CD4-positive, alpha-beta memory T cell (primary cell): ENCODE measurements at regions not wholly inside any gene's neighbourhood (a gene's known extent, or its start where the extent isn't known, plus 50 kb on each side); places are given as distances from the start of the nearest gene placed in this dataset.

ENCODE experiments used
- CTCF ChIA-PET: fragments of 350-600 bp; sonication (Branson Sonifier 250); formaldehyde crosslinking; loops from one replicate; lab custom pipeline; 2021; ENCODE audit warnings: inconsistent platforms; ENCODE audit not compliant: partially characterized antibody; lab: Charles Lee
- POLR2A ChIA-PET: fragments of 350-600 bp; sonication (Branson Sonifier 250); formaldehyde crosslinking; loops from one replicate; lab custom pipeline; 2021; ENCODE audit not compliant: partially characterized antibody; lab: Charles Lee
- DNase-seq, 5 donors: peaks; one replicate each; pipeline versions ENCODE4 v3.0.0 to v3.0.0-alpha.2; 2020 to 2022; ENCODE audit warnings: mixed read lengths in 1 of 5
- H3K27ac ChIP-seq: one replicate; pipeline ENCODE4 v1.7.0; 2013; ENCODE audit warnings: low read depth, low read length
- H3K27me3 ChIP-seq: 2 replicates; pipeline ENCODE4 v1.7.0; 2013; ENCODE audit warnings: mild to moderate bottlenecking, low read length, moderate library complexity; ENCODE audit not compliant: insufficient read depth
- H3K36me3 ChIP-seq: 2 replicates; pipeline ENCODE4 v1.7.0; 2013; ENCODE audit warnings: mild to moderate bottlenecking, low read length, moderate library complexity; ENCODE audit not compliant: insufficient read depth
- H3K4me1 ChIP-seq: 2 replicates; pipeline ENCODE4 v1.7.0; 2013; ENCODE audit warnings: mild to moderate bottlenecking, low read length, moderate library complexity; ENCODE audit not compliant: insufficient read depth
- H3K4me3 ChIP-seq, 2 donors: one replicate each; pipeline ENCODE4 v1.7.0; 2013; ENCODE audit warnings: low read length in 2 of 2, mild to moderate bottlenecking in 1 of 2
- H3K9me3 ChIP-seq, 2 donors: one replicate each; pipeline ENCODE4 v1.7.0; 2013; ENCODE audit warnings: low read length in 2 of 2, control low read depth in 1 of 2; ENCODE audit not compliant: control insufficient read depth in 1 of 2
- H3K27ac Mint-ChIP-seq, 7 donors: one replicate each; pipeline ENCODE4 v1.8.0; 2020 to 2021; ENCODE audit warnings: mixed read lengths in 7 of 7, mild to moderate bottlenecking in 6 of 7, inconsistent platforms in 3 of 7, moderate library complexity in 3 of 7
- H3K27me3 Mint-ChIP-seq, 2 donors: one replicate each; pipeline ENCODE4 v1.8.0; 2020 to 2021; ENCODE audit warnings: mixed read lengths in 2 of 2
- H3K36me3 Mint-ChIP-seq, 2 donors: one replicate each; pipeline ENCODE4 v1.8.0; 2020 to 2021; ENCODE audit warnings: mixed read lengths in 2 of 2, inconsistent platforms in 1 of 2, mild to moderate bottlenecking in 1 of 2
- H3K4me1 Mint-ChIP-seq, 4 donors: one replicate each; pipeline ENCODE4 v1.8.0; 2020 to 2021; ENCODE audit warnings: mixed read lengths in 4 of 4, mild to moderate bottlenecking in 1 of 4
- H3K4me3 Mint-ChIP-seq, 8 donors: one replicate each; pipeline ENCODE4 v1.8.0; 2020 to 2021; ENCODE audit warnings: mixed read lengths in 8 of 8, mild to moderate bottlenecking in 7 of 8, moderate library complexity in 6 of 8, inconsistent platforms in 3 of 8
- H3K9me3 Mint-ChIP-seq, 8 donors: one replicate each; pipeline ENCODE4 v1.8.0; 2020 to 2021; ENCODE audit warnings: mixed read lengths in 8 of 8, mild to moderate bottlenecking in 5 of 8, inconsistent platforms in 3 of 8, moderate library complexity in 1 of 8
- intact Hi-C: fragments of 100-400 bp; cut with micrococcal nuclease; formaldehyde crosslinking; loops from one replicate; pipeline ENCODE4 v1.15.1; 2023

- Histone ChIP-seq H3K4me1 (no peaks in the 10 kb centered on the region), H3K27ac (no peak overlapping the region), H3K36me3 (no peaks in the 10 kb centered on the region), H3K27me3 (peaks cover 2% of the 10 kb centered on the region), H3K9me3 (no peaks in the 10 kb centered on the region), H3K4me3 (no peak overlapping the region)
- Mint-ChIP-seq H3K27ac (no peak overlapping the region), H3K36me3 (no peaks in the 10 kb centered on the region), H3K9me3 (peaks cover 0 to 2% (median 0%) of the 10 kb centered on the region in 8 donors), H3K4me3 (no peak overlapping the region), H3K4me1 (no peaks in the 10 kb centered on the region), H3K27me3 (peaks cover 13% of the 10 kb centered on the region in 2 donors)
- ChIA-PET CTCF (interaction anchor here (1.5 kb wide), 1 partner anchor 10 kb away, joined by 4 read pairs; no protein-coding TSS in a partner anchor), POLR2A (interaction anchor here (1.1 kb wide), 1 partner anchor 22 kb away, joined by 3 read pairs; no protein-coding TSS in a partner anchor)
- intact Hi-C loops, result no loop called here
- no peak for DNase-seq
Measured at GRCh38 chr6:134740473-134741199, 209.3 kb downstream of the ALDH8A1 start.

GRCh38 chr6:134740027-134740373 lies 209.9 kb downstream of the ALDH8A1 start:
- POLR2A ChIA-PET, result interaction anchor here (1.1 kb wide), 1 partner anchor 21 kb away, joined by 3 read pairs; no protein-coding TSS in a partner anchor
- CTCF ChIA-PET, result interaction anchor here (1.5 kb wide), 1 partner anchor 10 kb away, joined by 4 read pairs; no protein-coding TSS in a partner anchor
- H3K4me3 Mint-ChIP-seq, result no peak overlapping the region
- Histone ChIP-seq H3K27me3 (peaks cover 2% of the 10 kb centered on the region), H3K36me3 (no peaks in the 10 kb centered on the region), H3K4me1 (no peaks in the 10 kb centered on the region), H3K27ac (no peak overlapping the region), H3K4me3 (no peak overlapping the region), H3K9me3 (no peaks in the 10 kb centered on the region)
- intact Hi-C loops, result no loop called here
- no peaks in the 10 kb centered on the region for H3K36me3 Mint-ChIP-seq
- H3K27me3 Mint-ChIP-seq, result peaks cover 7 to 13% of the 10 kb centered on the region in 2 donors
- H3K9me3 Mint-ChIP-seq, result no peaks in the 10 kb centered on the region
- no peak overlapping the region for H3K27ac Mint-ChIP-seq
- no peaks in the 10 kb centered on the region for H3K4me1 Mint-ChIP-seq
- DNase-seq, result no peak

GRCh38 chr6:134739299-134740026 lies 210.4 kb downstream of the ALDH8A1 start:
- Mint-ChIP-seq H3K27me3 (peaks cover 8 to 9% of the 10 kb centered on the region in 2 donors), H3K4me1 (no peaks in the 10 kb centered on the region), H3K9me3 (no peaks in the 10 kb centered on the region), H3K27ac (no peak overlapping the region), H3K36me3 (no peaks in the 10 kb centered on the region), H3K4me3 (no peak overlapping the region)
- DNase-seq, result no peak
- intact Hi-C loops, result no loop called here
- peaks cover 2% of the 10 kb centered on the region for H3K27me3 ChIP-seq
- CTCF ChIA-PET, result interaction anchor here (1.5 kb wide), 1 partner anchor 11 kb away, joined by 4 read pairs; no protein-coding TSS in a partner anchor
- no peak overlapping the region for H3K4me3 ChIP-seq
- no peaks in the 10 kb centered on the region for H3K4me1 ChIP-seq
- H3K27ac ChIP-seq, result no peak overlapping the region
- no peaks in the 10 kb centered on the region for H3K36me3 ChIP-seq
- POLR2A ChIA-PET, result interaction anchor here (1.1 kb wide), 1 partner anchor 21 kb away, joined by 3 read pairs; no protein-coding TSS in a partner anchor
- H3K9me3 ChIP-seq, result no peaks in the 10 kb centered on the region

GRCh38 chr6:134738211-134738885 lies 211.6 kb downstream of the ALDH8A1 start:
- Mint-ChIP-seq H3K27ac (no peak overlapping the region), H3K4me1 (no peaks in the 10 kb centered on the region), H3K27me3 (peaks cover 4 to 7% of the 10 kb centered on the region in 2 donors), H3K9me3 (no peaks in the 10 kb centered on the region), H3K36me3 (no peaks in the 10 kb centered on the region), H3K4me3 (no peak overlapping the region)
- Histone ChIP-seq H3K27me3 (peaks cover 2% of the 10 kb centered on the region), H3K9me3 (no peaks in the 10 kb centered on the region), H3K36me3 (no peaks in the 10 kb centered on the region), H3K4me1 (no peaks in the 10 kb centered on the region), H3K4me3 (no peak overlapping the region), H3K27ac (no peak overlapping the region)
- CTCF ChIA-PET, result no interaction called here
- POLR2A ChIA-PET, result no interaction called here
- intact Hi-C loops, result no loop called here
- no peak for DNase-seq

- Mint-ChIP-seq H3K9me3 (no peaks in the 10 kb centered on the region), H3K36me3 (no peaks in the 10 kb centered on the region), H3K4me1 (no peaks in the 10 kb centered on the region), H3K4me3 (no peak overlapping the region), H3K27me3 (peaks cover 7 to 13% of the 10 kb centered on the region in 2 donors), H3K27ac (no peak overlapping the region)
- no peaks in the 10 kb centered on the region for H3K4me1 ChIP-seq
- DNase-seq, result no peak
- no peak overlapping the region for H3K27ac ChIP-seq
- intact Hi-C loops, result no loop called here
- no peaks in the 10 kb centered on the region for H3K36me3 ChIP-seq
- H3K27me3 ChIP-seq, result no peaks in the 10 kb centered on the region
- ChIA-PET POLR2A (no interaction called here), CTCF (no interaction called here)
- H3K4me3 ChIP-seq, result no peak overlapping the region
- no peaks in the 10 kb centered on the region for H3K9me3 ChIP-seq
Measured at GRCh38 chr6:134735461-134735860, 214.4 kb downstream of the ALDH8A1 start.

- Mint-ChIP-seq H3K27ac (no peak overlapping the region), H3K4me1 (no peaks in the 10 kb centered on the region), H3K9me3 (no peaks in the 10 kb centered on the region), H3K27me3 (peaks cover 10 to 11% of the 10 kb centered on the region in 2 donors), H3K36me3 (no peaks in the 10 kb centered on the region), H3K4me3 (no peak overlapping the region)
- no peaks in the 10 kb centered on the region for H3K4me1 ChIP-seq
- H3K27me3 ChIP-seq, result no peaks in the 10 kb centered on the region
- DNase-seq, result no peak
- CTCF ChIA-PET, result no interaction called here
- POLR2A ChIA-PET, result no interaction called here
- no peaks in the 10 kb centered on the region for H3K36me3 ChIP-seq
- no peak overlapping the region for H3K4me3 ChIP-seq
- H3K9me3 ChIP-seq, result no peaks in the 10 kb centered on the region
- intact Hi-C loops, result no loop called here
- H3K27ac ChIP-seq, result no peak overlapping the region
Measured at GRCh38 chr6:134734312-134734869, 215.5 kb downstream of the ALDH8A1 start.

- H3K9me3 Mint-ChIP-seq, result no peaks in the 10 kb centered on the region
- no peaks in the 10 kb centered on the region for H3K4me1 ChIP-seq
- no peak for DNase-seq
- no peak overlapping the region for H3K27ac Mint-ChIP-seq
- no peaks in the 10 kb centered on the region for H3K4me1 Mint-ChIP-seq
- ChIA-PET POLR2A (no interaction called here), CTCF (no interaction called here)
- no peaks in the 10 kb centered on the region for H3K36me3 ChIP-seq
- H3K27me3 Mint-ChIP-seq, result peaks cover 12 to 13% of the 10 kb centered on the region in 2 donors
- intact Hi-C loops, result no loop called here
- no peak overlapping the region for H3K4me3 ChIP-seq
- no peaks in the 10 kb centered on the region for H3K9me3 ChIP-seq
- H3K36me3 Mint-ChIP-seq, result no peaks in the 10 kb centered on the region
- no peak overlapping the region for H3K4me3 Mint-ChIP-seq
- H3K27ac ChIP-seq, result no peak overlapping the region
- H3K27me3 ChIP-seq, result no peaks in the 10 kb centered on the region
Measured at GRCh38 chr6:134733801-134734200, 216.1 kb downstream of the ALDH8A1 start.
